ENCODE measurements at regions not wholly inside any gene's neighbourhood (a gene's known extent, or its start where the extent isn't known, plus 50 kb on each side); places are given as distances from the start of the nearest gene placed in this dataset.

DNA sequence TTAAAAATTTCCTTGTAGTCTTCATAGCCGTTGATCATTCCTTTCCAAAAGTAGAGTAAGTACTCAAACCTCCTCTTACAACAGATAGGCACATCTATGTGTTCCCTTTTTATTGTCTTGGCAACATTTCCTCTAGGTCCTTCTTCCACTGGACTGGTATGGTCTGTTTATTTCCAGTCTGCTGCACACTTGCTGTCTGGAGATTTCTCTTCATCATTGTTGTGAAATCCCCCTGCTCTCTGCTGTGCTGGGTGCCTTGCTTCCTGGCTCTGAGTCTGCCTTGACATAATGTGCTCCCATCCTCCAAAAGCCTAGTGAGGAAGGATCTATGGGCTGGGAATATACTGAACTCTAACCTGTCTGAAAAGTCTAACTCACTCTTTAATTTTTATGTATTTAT lies 545.3 kb upstream of the VSTM2A start:
- H3K79me1 ChIP-seq (ENCODE audit: low read depth in 1 of 2, low read length in 2 of 2), result no peaks in the 10 kb centered on the region
- BruUV-seq (replicated peaks), result no TSS peak
- in situ Hi-C loops (cut with MboI; ENCODE audit: low sequenced_read_pairs), result no loop called here

More for the DNA sequence above, 545.3 kb upstream of the VSTM2A start:
- intact Hi-C loops (cut with micrococcal nuclease), result no loop called here
- CTCF ChIA-PET, result no interaction called here
- Histone ChIP-seq H2BK20ac (ENCODE audit: low read depth, low read length) (no peak overlapping the region), H3K23ac (ENCODE audit: low read depth, low read length) (no peak overlapping the region), H3K9me1 (ENCODE audit: insufficient read depth, low read length) (no peaks in the 10 kb centered on the region), H2AK5ac (ENCODE audit: low read depth, low read length) (no peak overlapping the region), H4K91ac (ENCODE audit: insufficient read depth, low read depth, low read length) (no peak overlapping the region), H2AFZ (replicated peaks; ENCODE audit: low read length, poor library complexity) (no peak overlapping the region), H3K4ac (ENCODE audit: low read depth, low read length) (no peak overlapping the region), H4K20me1 (ENCODE audit: insufficient read depth, low read length) (no peaks in the 10 kb centered on the region), H4K8ac (ENCODE audit: low read depth in 2 of 2, low read length in 2 of 2) (no peak overlapping the region), H3K36me3 (ENCODE audit: control insufficient read depth, insufficient read depth, low read length) (no peaks in the 10 kb centered on the region), H2BK5ac (ENCODE audit: low read depth, low read length, poor library complexity, severe bottlenecking) (no peak overlapping the region), H3K14ac (replicated peaks; ENCODE audit: low read depth, low read length) (no peak overlapping the region), H3K4me3 (ENCODE audit: insufficient read depth, low read depth, low read length) (no peak overlapping the region), H3K27me3 (ENCODE audit: control insufficient read depth, insufficient read depth, low read length) (no peaks in the 10 kb centered on the region), H2AK9ac (replicated peaks; ENCODE audit: low read depth, low read length, poor library complexity) (no peak overlapping the region), H3K18ac (ENCODE audit: low read depth, low read length) (no peak overlapping the region), H2BK15ac (ENCODE audit: low read depth, low read length) (no peak overlapping the region), H3K27ac (ENCODE audit: insufficient read depth, low read length) (no peak overlapping the region), H3K4me2 (ENCODE audit: low read depth, low read length) (no peak overlapping the region), H3K4me1 (ENCODE audit: control insufficient read depth, insufficient read depth, low read length) (no peaks in the 10 kb centered on the region), H4K5ac (ENCODE audit: low read depth, low read length) (no peak overlapping the region), H3K9ac (ENCODE audit: low read depth, low read length) (no peak overlapping the region), H3K9me3 (ENCODE audit: control insufficient read depth, insufficient read depth, low read length) (0 out of 2 replicates have a peak, but pooled peaks cover 3% of the 10 kb centered on the region), H3K56ac (ENCODE audit: extremely low read depth, insufficient read depth, low read length) (no peak overlapping the region), H2BK120ac (ENCODE audit: low read depth, low read length) (no peak overlapping the region)
- ATAC-seq (ENCODE audit: low read depth) (no peak), DNase-seq (no peak)
- dilution Hi-C loops (cut with HindIII; ENCODE audit: low sequenced_read_pairs, unreplicated experiment), result no loop called here
- TF ChIP-seq CTCF (conservative IDR thresholded peaks at IDR 0.05; ENCODE audit: low read depth, low read length), result no peak
- no peak for TF ChIP-seq FOS (IDR thresholded peaks at IDR 0.05; ENCODE audit: low read depth, low read length)
- TF ChIP-seq RAD21 (IDR thresholded peaks at IDR 0.05; ENCODE audit: low read length), result no peak
- no peak for TF ChIP-seq POLR2A (IDR thresholded peaks at IDR 0.05; ENCODE audit: low read depth, low read length)
- no peak for TF ChIP-seq RFX5 (IDR thresholded peaks at IDR 0.05; ENCODE audit: low read depth, low read length)
- TF ChIP-seq NFE2L2 (IDR thresholded peaks at IDR 0.05; ENCODE audit: low read depth, low read length), result no peak
- no peak for TF ChIP-seq MAZ (IDR thresholded peaks at IDR 0.05; ENCODE audit: borderline replicate concordance, low read depth, low read length)
- TF ChIP-seq MXI1 (IDR thresholded peaks at IDR 0.05; ENCODE audit: borderline replicate concordance, low read depth, low read length), result no peak
- POLR2A ChIA-PET (ENCODE audit: unreplicated experiment), result no interaction called here
- no CpG with 5 or more reads among the region's 1 CpG for WGBS, 2 experiments (ENCODE audit: extremely low coverage in 2 of 2, insufficient read length in 1 of 2)
